Esophagus mucosa (tissue), 1 donor: ENCODE measurements at regions not wholly inside any gene's neighbourhood (a gene's known extent, or its start where the extent isn't known, plus 50 kb on each side); places are given as distances from the start of the nearest gene placed in this dataset.

Experiments
- ATAC-seq: fragments of 200-7000 bp; cut with Tn5 transposase; one replicate; pipeline ENCODE4 v1.9.1; 2020
- donor health status: DM: yes; HTN: yes; CAD: no.

- ATAC-seq = no peak
Measured at GRCh38 chr2:103959174-103960128, 894.5 kb upstream of the POU3F3 start.

GRCh38 chr2:103960129-103960513 is 893.8 kb upstream of the POU3F3 start:
- ATAC-seq = no peak

- no peak for ATAC-seq
Measured at GRCh38 chr2:103960951-103961350, 893.0 kb upstream of the POU3F3 start.

- ATAC-seq = no peak
Measured at GRCh38 chr2:103961862-103962261, 892.1 kb upstream of the POU3F3 start.

- ATAC-seq = no peak
Measured at GRCh38 chr2:103962670-103963069, 891.2 kb upstream of the POU3F3 start.

GRCh38 chr2:103963146-103963725 is 890.7 kb upstream of the POU3F3 start:
- ATAC-seq = no peak

- no peak for ATAC-seq
Measured at GRCh38 chr2:103977241-103977640, 876.7 kb upstream of the POU3F3 start.

- ATAC-seq = no peak
Measured at GRCh38 chr2:103977668-103978067, 876.2 kb upstream of the POU3F3 start.

GRCh38 chr2:103980401-103980800 is 873.5 kb upstream of the POU3F3 start:
- ATAC-seq = no peak

GRCh38 chr2:103982691-103983090 is 871.2 kb upstream of the POU3F3 start:
- no peak for ATAC-seq

- ATAC-seq = no peak
Measured at GRCh38 chr2:103986001-103986400, 867.9 kb upstream of the POU3F3 start.

GRCh38 chr2:103991591-103991990 is 862.3 kb upstream of the POU3F3 start:
- no peak for ATAC-seq

GRCh38 chr2:104004821-104005220 is 849.1 kb upstream of the POU3F3 start:
- ATAC-seq = no peak

- ATAC-seq = no peak
Measured at GRCh38 chr2:104016801-104017200, 837.1 kb upstream of the POU3F3 start.

GRCh38 chr2:104023306-104023705 is 830.6 kb upstream of the POU3F3 start:
- no peak for ATAC-seq

GRCh38 chr2:104023765-104024164 is 830.1 kb upstream of the POU3F3 start:
- no peak for ATAC-seq

- no peak for ATAC-seq
Measured at GRCh38 chr2:104025295-104025694, 828.6 kb upstream of the POU3F3 start.

- no peak for ATAC-seq
Measured at GRCh38 chr2:104026725-104027124, 827.2 kb upstream of the POU3F3 start.

GRCh38 chr2:104027321-104027720 is 826.6 kb upstream of the POU3F3 start:
- ATAC-seq = no peak

- ATAC-seq = no peak
Measured at GRCh38 chr2:104028061-104028460, 825.9 kb upstream of the POU3F3 start.

- ATAC-seq = no peak
Measured at GRCh38 chr2:104033399-104033798, 820.5 kb upstream of the POU3F3 start.

GRCh38 chr2:104040771-104041170 is 813.1 kb upstream of the POU3F3 start:
- no peak for ATAC-seq

- ATAC-seq = no peak
Measured at GRCh38 chr2:104041351-104041750, 812.6 kb upstream of the POU3F3 start.

- ATAC-seq = no peak
Measured at GRCh38 chr2:104043864-104044263, 810.1 kb upstream of the POU3F3 start.
